Gastroesophageal sphincter (tissue), 3 donors: ENCODE measurements at regions not wholly inside any gene's neighbourhood (a gene's known extent, or its start where the extent isn't known, plus 50 kb on each side); places are given as distances from the start of the nearest gene placed in this dataset.

Experiments
- CTCF ChIP-seq, 4 experiments: fragments of 200-600 bp in 2 of 4; fragments of 450-650 bp in 2 of 4; sonication (generic) in 1 of 4; IDR thresholded peaks; one replicate each; pipeline ENCODE4 v1.5.1; 2017 to 2019; ENCODE audit warnings: antibody characterized with exemption in 4 of 4, mild to moderate bottlenecking in 2 of 4, moderate library complexity in 2 of 4
- POLR2AphosphoS5 ChIP-seq: sonication (generic); formaldehyde crosslinking; IDR thresholded peaks from one replicate; pipeline ENCODE4 v1.6.1; 2017; ENCODE audit warnings: antibody characterized with exemption

- TF ChIP-seq POLR2AphosphoS5 (no peak), CTCF (IDR thresholded peaks at IDR 0.05) (no peak)
Measured at GRCh38 chr11:37504060-37504611, 906.1 kb upstream of the RAG2 start.
